ENCODE measurements at regions not wholly inside any gene's neighbourhood (a gene's known extent, or its start where the extent isn't known, plus 50 kb on each side); places are given as distances from the start of the nearest gene placed in this dataset.

DNA sequence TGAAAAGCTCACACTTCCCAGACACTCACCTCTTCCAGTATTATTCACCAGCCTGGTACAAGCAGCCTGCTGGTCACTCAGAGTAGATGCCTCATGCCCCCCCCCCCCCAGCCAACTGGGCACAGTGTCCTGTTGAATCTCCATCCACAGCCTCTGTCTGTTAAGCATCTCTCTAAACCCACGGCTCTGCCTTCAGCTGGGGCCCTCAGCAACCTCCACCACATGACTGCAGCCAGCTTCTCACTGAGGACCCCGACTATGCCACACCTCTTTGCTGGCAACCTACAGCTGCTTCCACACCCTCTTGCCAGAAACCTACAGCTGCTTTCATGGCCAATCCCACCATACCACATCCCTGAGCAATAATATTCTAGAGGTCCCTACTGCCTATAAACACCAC is 113.1 kb downstream of the RHOU start:
- no peak for DNase-seq (ENCODE audit: low read depth in 2 of 2)

GRCh38 chr1:228849011-228849541 is 113.8 kb downstream of the RHOU start:
- no peak for DNase-seq (ENCODE audit: low read depth in 2 of 2)

GRCh38 chr1:228850141-228851100 is 115.1 kb downstream of the RHOU start:
- no peak for DNase-seq (ENCODE audit: low read depth in 2 of 2)

GRCh38 chr1:228851193-228851592 is 115.9 kb downstream of the RHOU start:
- no peak for DNase-seq (ENCODE audit: low read depth in 2 of 2)

DNA sequence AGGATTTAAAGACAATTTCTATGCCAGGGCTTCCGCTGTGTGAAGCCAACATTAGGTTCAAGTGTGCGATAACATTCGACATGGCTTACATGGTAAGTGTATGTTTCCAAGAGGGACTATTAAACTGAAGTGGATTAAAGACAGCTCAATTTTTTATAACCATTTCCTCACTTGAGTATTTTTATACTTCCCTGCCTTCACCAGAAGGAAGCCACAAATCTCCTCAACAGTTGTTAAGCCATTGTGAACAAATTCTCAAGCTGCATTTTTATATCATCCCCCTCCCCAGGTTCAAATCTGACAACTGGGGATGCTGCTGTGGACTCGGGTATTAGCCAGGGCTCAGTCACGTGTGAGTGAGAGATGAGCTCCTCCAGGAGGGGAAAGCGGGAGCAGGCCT is 116.3 kb downstream of the RHOU start:
- no peak for DNase-seq (ENCODE audit: low read depth in 2 of 2)

GRCh38 chr1:228852024-228852423 is 116.7 kb downstream of the RHOU start:
- no peak for DNase-seq (ENCODE audit: low read depth in 2 of 2)

GRCh38 chr1:228852511-228853088 is 117.3 kb downstream of the RHOU start:
- no peak for DNase-seq (ENCODE audit: low read depth in 2 of 2)

- no peak for DNase-seq (ENCODE audit: low read depth in 2 of 2)
These were observed 117.9 kb downstream of the RHOU start for GRCh38 chr1:228853191-228853590.

- DNase-seq (ENCODE audit: low read depth in 2 of 2), result no peak
These were observed 118.4 kb downstream of the RHOU start for GRCh38 chr1:228853637-228854036.

GRCh38 chr1:228854907-228855306 is 119.6 kb downstream of the RHOU start:
- no peak for DNase-seq (ENCODE audit: low read depth in 2 of 2)

GRCh38 chr1:228857611-228858010 is 122.3 kb downstream of the RHOU start:
- DNase-seq (ENCODE audit: low read depth in 2 of 2), result no peak

DNA sequence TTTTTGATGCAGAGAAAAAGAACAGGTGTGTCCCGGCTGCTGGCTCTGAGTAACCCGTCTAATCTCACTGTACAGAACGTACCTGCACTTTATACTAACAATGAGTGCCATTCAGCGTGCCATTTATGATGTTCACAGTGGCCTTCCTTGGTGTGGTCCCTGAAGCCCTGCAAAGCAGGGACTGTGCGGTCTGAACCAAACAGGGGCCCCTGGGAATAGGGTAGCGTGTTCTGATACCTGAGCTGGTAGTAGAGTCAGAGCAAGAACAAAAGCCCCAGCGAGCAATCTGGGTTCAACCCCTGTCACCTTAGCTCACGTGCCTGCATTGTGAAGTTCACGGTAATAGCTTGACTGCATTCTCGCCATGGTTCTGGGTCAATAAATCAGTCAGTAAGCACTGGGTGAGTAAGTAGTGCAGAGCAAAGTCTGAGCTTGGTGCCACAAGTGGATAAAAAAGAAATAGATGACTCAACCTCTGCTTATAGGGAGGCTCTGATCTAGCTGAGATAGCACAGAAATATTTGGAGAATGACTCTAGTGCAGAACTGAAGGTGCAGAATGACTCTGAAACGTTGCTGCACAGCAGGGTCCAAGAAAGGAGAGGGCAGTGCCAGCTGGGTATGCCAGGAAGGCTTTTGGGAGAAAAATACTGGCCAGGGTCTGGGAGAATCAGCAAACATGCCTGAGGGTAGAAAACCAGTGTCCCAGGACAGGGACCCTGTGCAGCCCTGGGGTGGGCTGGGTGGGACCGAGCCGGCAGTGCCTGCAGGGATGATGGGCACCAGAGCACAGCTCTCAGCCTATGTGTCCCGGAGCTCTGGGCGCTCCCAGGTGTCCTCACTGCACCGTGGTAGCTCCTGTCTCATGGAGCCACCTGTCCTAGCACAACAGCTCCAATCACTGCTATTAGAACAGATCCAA is 125.9 kb downstream of the RHOU start:
- DNase-seq (ENCODE audit: low read depth in 2 of 2), result peak; percentile 67 to 70

DNA sequence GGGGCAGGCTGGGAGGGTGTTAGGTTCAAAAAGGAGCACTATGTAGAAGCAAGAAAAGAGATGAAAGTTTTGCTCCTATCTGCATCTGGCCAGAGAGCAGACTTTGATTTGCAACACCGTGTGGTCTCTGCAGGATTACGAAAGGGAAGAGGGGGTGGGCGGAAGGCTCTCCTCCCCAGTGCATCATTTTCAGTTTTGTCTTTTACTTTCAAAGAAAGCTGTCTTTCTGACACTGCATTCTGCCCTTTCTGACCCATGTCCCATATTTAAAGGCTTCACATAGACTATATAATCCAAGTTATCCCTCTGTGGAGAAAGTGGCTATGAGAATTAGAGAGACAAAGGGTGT is 126.5 kb downstream of the RHOU start:
- DNase-seq (ENCODE audit: low read depth in 2 of 2), result no peak

- no peak for DNase-seq (ENCODE audit: low read depth in 2 of 2)
These were observed 127.5 kb downstream of the RHOU start for GRCh38 chr1:228862542-228863505.

- DNase-seq (ENCODE audit: low read depth in 2 of 2), result no peak
These were observed 128.5 kb downstream of the RHOU start for GRCh38 chr1:228863776-228864175.

- no peak for DNase-seq (ENCODE audit: low read depth in 2 of 2)
These were observed 130.5 kb downstream of the RHOU start for GRCh38 chr1:228865627-228866330.

DNA sequence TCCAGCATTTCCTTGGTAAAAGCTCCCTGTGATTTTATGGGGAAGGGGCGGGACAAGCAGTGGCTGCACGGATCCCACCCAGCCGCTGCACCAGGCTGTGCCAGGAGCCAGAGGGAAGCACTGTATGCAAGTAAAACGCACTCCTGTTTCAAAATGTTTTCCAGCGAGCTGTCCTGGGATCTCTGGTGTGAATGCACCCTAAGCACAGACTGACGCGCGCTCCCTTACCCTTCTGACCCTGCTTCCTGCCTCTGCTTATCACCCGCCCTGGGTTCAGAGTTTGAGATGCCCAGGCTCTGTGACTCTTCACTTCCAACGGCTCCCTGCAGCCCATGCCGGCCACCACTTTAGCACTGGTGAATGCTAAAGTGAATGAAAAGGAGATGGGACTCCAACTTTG is 131.2 kb downstream of the RHOU start:
- no peak for DNase-seq (ENCODE audit: low read depth in 2 of 2)

GRCh38 chr1:228867108-228867950 is 132.1 kb downstream of the RHOU start:
- no peak for DNase-seq (ENCODE audit: low read depth in 2 of 2)

Measured in fibroblast of skin of left biceps (primary cell).